ENCODE measurements at regions not wholly inside any gene's neighbourhood (a gene's known extent, or its start where the extent isn't known, plus 50 kb on each side); places are given as distances from the start of the nearest gene placed in this dataset.

- peak; percentile 75 to 83 for DNase-seq
These were observed 560.8 kb downstream of the BNC2 start for GRCh38 chr9:16309469-16310271.

GRCh38 chr9:16310278-16311110 lies 560.0 kb downstream of the BNC2 start:
- no peak for DNase-seq

- DNase-seq: peak; percentile 67
These were observed 558.4 kb downstream of the BNC2 start for GRCh38 chr9:16312116-16312515.

GRCh38 chr9:16312962-16313546 lies 557.4 kb downstream of the BNC2 start:
- DNase-seq: no peak

- DNase-seq: no peak
These were observed 556.0 kb downstream of the BNC2 start for GRCh38 chr9:16314476-16314875.

- DNase-seq: no peak
These were observed 554.8 kb downstream of the BNC2 start for GRCh38 chr9:16315720-16316119.

GRCh38 chr9:16316456-16316855 lies 554.0 kb downstream of the BNC2 start:
- no peak for DNase-seq

GRCh38 chr9:16316911-16317817 lies 553.3 kb downstream of the BNC2 start:
- DNase-seq: no peak

GRCh38 chr9:16318516-16319060 lies 551.9 kb downstream of the BNC2 start:
- DNase-seq: no peak

GRCh38 chr9:16319646-16320045 lies 550.8 kb downstream of the BNC2 start:
- no peak for DNase-seq

GRCh38 chr9:16320338-16320902 lies 550.0 kb downstream of the BNC2 start:
- no peak for DNase-seq

- no peak for DNase-seq
These were observed 548.9 kb downstream of the BNC2 start for GRCh38 chr9:16321461-16322119.

- DNase-seq: no peak
These were observed 547.6 kb downstream of the BNC2 start for GRCh38 chr9:16322849-16323248.

- no peak for DNase-seq
These were observed 544.5 kb downstream of the BNC2 start for GRCh38 chr9:16325966-16326365.

- no peak for DNase-seq
These were observed 542.1 kb downstream of the BNC2 start for GRCh38 chr9:16328349-16328748.

GRCh38 chr9:16329671-16330113 lies 540.8 kb downstream of the BNC2 start:
- peak; percentile 82 for DNase-seq

GRCh38 chr9:16331031-16331430 lies 539.4 kb downstream of the BNC2 start:
- DNase-seq: no peak

GRCh38 chr9:16331527-16331926 lies 538.9 kb downstream of the BNC2 start:
- no peak for DNase-seq

- DNase-seq: no peak
These were observed 536.8 kb downstream of the BNC2 start for GRCh38 chr9:16333691-16334090.

Measured in right lung (tissue), 2 donors.